ENCODE measurements at regions not wholly inside any gene's neighbourhood (a gene's known extent, or its start where the extent isn't known, plus 50 kb on each side); places are given as distances from the start of the nearest gene placed in this dataset.

DNA sequence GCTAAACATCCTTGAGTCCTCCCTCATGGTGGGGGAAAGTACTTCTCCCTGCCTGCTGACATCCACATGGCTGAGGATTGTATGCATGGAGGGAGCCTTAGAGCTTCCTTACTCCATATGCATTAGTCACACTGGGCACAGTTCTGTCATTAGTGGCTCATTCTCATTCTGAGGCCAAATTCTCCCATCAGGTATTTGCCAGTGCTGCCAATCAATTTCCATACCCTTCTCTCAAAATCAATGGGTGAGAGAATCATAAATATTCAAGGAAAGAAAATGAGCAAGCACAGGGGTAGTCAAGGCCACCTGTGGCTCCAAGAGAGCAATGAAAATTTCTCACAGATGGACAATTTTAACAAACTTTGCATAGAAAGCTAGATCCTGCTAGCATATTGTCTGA is 422.6 kb upstream of the SETBP1 start:
- no peak overlapping the region for H3K27ac Mint-ChIP-seq
- peaks cover 8% of the 10 kb centered on the region for H3K9me3 ChIP-seq (ENCODE audit: control insufficient read depth, insufficient read depth, low read length)
- H3K27me3 ChIP-seq (ENCODE audit: control insufficient read depth, insufficient read depth, low read length): no peaks in the 10 kb centered on the region
- intact Hi-C loops (cut with micrococcal nuclease): no loop called here
- H3K9me3 Mint-ChIP-seq: peaks cover 7 to 8% of the 10 kb centered on the region in 2 donors
- H3K27me3 Mint-ChIP-seq (ENCODE audit: low read depth in 2 of 2): peaks cover 6 to 12% of the 10 kb centered on the region in 2 donors
- H3K36me3 ChIP-seq (ENCODE audit: control insufficient read depth, insufficient read depth, low read length): no peaks in the 10 kb centered on the region
- no peaks in the 10 kb centered on the region for H3K4me1 Mint-ChIP-seq
- no peak for DNase-seq
- H3K4me3 Mint-ChIP-seq: no peak overlapping the region
- no peak for ATAC-seq
- no peak overlapping the region for H3K27ac ChIP-seq (ENCODE audit: low read length)
- no peak overlapping the region for H3K4me3 ChIP-seq (ENCODE audit: low read length)
- TF ChIP-seq, protein P1, sequence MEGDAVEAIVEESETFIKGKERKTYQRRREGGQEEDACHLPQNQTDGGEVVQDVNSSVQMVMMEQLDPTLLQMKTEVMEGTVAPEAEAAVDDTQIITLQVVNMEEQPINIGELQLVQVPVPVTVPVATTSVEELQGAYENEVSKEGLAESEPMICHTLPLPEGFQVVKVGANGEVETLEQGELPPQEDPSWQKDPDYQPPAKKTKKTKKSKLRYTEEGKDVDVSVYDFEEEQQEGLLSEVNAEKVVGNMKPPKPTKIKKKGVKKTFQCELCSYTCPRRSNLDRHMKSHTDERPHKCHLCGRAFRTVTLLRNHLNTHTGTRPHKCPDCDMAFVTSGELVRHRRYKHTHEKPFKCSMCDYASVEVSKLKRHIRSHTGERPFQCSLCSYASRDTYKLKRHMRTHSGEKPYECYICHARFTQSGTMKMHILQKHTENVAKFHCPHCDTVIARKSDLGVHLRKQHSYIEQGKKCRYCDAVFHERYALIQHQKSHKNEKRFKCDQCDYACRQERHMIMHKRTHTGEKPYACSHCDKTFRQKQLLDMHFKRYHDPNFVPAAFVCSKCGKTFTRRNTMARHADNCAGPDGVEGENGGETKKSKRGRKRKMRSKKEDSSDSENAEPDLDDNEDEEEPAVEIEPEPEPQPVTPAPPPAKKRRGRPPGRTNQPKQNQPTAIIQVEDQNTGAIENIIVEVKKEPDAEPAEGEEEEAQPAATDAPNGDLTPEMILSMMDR (IDR thresholded peaks at IDR 0.05): no peak
- peaks cover 22% of the 10 kb centered on the region for H3K36me3 Mint-ChIP-seq
- H3K4me1 ChIP-seq (ENCODE audit: control insufficient read depth, insufficient read depth, low read length): no peaks in the 10 kb centered on the region

DNA sequence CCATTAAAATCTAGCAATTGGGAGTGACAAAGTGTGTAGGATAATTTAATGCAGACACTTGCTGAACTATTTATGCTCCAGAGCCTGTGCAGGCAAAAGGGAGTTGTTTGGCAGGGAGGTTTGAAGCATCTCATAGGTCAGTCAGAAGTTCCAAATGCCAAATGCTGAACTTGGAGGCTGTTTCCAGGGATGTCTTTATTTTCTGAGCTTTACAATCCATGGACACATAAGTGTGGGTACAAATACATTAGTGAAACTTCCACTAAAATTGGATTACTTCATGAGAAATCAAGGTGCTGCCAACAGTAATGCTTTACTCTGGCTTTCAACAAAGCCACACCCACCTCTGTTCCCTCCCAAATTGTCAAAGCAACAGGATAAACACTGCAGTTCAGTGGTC is 422.1 kb upstream of the SETBP1 start:
- no peaks in the 10 kb centered on the region for H3K4me1 Mint-ChIP-seq
- H3K27ac Mint-ChIP-seq: no peak overlapping the region
- peaks cover 22% of the 10 kb centered on the region for H3K36me3 Mint-ChIP-seq
- Histone ChIP-seq H3K4me1 (ENCODE audit: control insufficient read depth, insufficient read depth, low read length) (no peaks in the 10 kb centered on the region), H3K27me3 (ENCODE audit: control insufficient read depth, insufficient read depth, low read length) (no peaks in the 10 kb centered on the region), H3K27ac (ENCODE audit: low read length) (no peak overlapping the region), H3K36me3 (ENCODE audit: control insufficient read depth, insufficient read depth, low read length) (no peaks in the 10 kb centered on the region), H3K9me3 (ENCODE audit: control insufficient read depth, insufficient read depth, low read length) (peaks cover 8% of the 10 kb centered on the region), H3K4me3 (ENCODE audit: low read length) (no peak overlapping the region)
- no peak for ATAC-seq
- intact Hi-C loops (cut with micrococcal nuclease): no loop called here
- peaks cover 5 to 7% of the 10 kb centered on the region in 2 donors for H3K9me3 Mint-ChIP-seq
- H3K4me3 Mint-ChIP-seq: no peak overlapping the region
- TF ChIP-seq, protein P1 (IDR thresholded peaks at IDR 0.05): no peak
- DNase-seq: no peak
- peaks cover 6 to 10% of the 10 kb centered on the region in 2 donors for H3K27me3 Mint-ChIP-seq (ENCODE audit: low read depth in 2 of 2)

DNA sequence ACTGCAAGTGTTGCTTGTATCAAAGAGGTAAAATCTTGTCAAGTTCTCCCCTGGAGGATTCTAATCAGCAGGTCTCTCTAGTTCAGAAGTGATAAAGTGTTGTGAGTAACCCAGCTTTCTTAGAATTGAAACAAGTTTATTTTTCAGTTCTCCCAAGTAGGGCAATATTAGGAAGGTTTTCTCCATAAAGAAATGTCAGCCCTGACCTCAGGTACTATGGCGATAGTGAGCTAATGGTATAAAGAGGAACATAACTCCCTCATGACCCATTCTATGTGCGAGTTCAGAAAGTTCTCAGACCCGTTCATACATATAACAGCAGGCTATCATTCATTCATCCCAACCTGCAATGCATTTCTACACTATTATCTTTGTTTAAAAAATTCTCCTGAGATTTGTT is 421.1 kb upstream of the SETBP1 start:
- no peak overlapping the region for H3K4me3 ChIP-seq (ENCODE audit: low read length)
- intact Hi-C loops (cut with micrococcal nuclease): no loop called here

DNA sequence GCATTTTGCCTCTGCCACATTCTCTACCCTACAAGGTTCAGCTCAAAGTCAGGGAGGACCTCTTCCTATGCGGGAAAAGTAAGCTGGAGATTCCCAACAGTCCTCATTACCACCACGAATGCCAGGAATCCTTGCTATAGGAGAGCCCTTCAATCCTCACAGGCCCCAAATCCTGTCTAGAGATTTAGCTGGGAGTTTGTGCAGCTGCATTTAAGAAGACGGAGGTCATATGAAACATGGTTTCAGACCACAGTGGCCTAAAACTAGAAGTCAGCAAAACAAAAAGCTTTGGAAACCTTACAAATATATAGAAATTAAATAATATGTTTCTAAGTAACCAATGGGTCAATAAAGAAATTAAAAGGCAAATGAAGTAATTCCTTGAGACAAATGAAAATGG is 415.3 kb upstream of the SETBP1 start:
- intact Hi-C loops (cut with micrococcal nuclease): no loop called here
- Mint-ChIP-seq H3K4me3 (no peak overlapping the region), H3K27ac (no peak overlapping the region), H3K4me1 (no peaks in the 10 kb centered on the region), H3K9me3 (peaks cover 2 to 3% of the 10 kb centered on the region in 2 donors), H3K36me3 (peaks cover 22% of the 10 kb centered on the region), H3K27me3 (ENCODE audit: low read depth in 2 of 2) (peaks cover 0 to 4% of the 10 kb centered on the region in 2 donors)
- DNase-seq (no peak), ATAC-seq (no peak)
- Histone ChIP-seq H3K27me3 (ENCODE audit: control insufficient read depth, insufficient read depth, low read length) (no peaks in the 10 kb centered on the region), H3K4me3 (ENCODE audit: low read length) (no peak overlapping the region), H3K4me1 (ENCODE audit: control insufficient read depth, insufficient read depth, low read length) (no peaks in the 10 kb centered on the region), H3K27ac (ENCODE audit: low read length) (no peak overlapping the region), H3K36me3 (ENCODE audit: control insufficient read depth, insufficient read depth, low read length) (no peaks in the 10 kb centered on the region), H3K9me3 (ENCODE audit: control insufficient read depth, insufficient read depth, low read length) (peaks cover 4% of the 10 kb centered on the region)
- 93% methylated on average over 3 of the region's 3 CpGs for WGBS (ENCODE audit: insufficient coverage)
- TF ChIP-seq, protein P1 (IDR thresholded peaks at IDR 0.05): no peak

More for the DNA sequence above, 421.1 kb upstream of the SETBP1 start:
- Histone ChIP-seq H3K4me1 (ENCODE audit: control insufficient read depth, insufficient read depth, low read length) (no peaks in the 10 kb centered on the region), H3K9me3 (ENCODE audit: control insufficient read depth, insufficient read depth, low read length) (peaks cover 8% of the 10 kb centered on the region), H3K27ac (ENCODE audit: low read length) (no peak overlapping the region), H3K36me3 (ENCODE audit: control insufficient read depth, insufficient read depth, low read length) (no peaks in the 10 kb centered on the region), H3K27me3 (ENCODE audit: control insufficient read depth, insufficient read depth, low read length) (no peaks in the 10 kb centered on the region)
- H3K27ac Mint-ChIP-seq: no peak overlapping the region
- TF ChIP-seq, protein P1 (IDR thresholded peaks at IDR 0.05): no peak
- no peak for ATAC-seq
- H3K4me3 Mint-ChIP-seq: no peak overlapping the region
- 75% methylated on average over 2 of the region's 3 CpGs for WGBS (ENCODE audit: insufficient coverage)
- peaks cover 6 to 7% of the 10 kb centered on the region in 2 donors for H3K27me3 Mint-ChIP-seq (ENCODE audit: low read depth in 2 of 2)
- H3K4me1 Mint-ChIP-seq: no peaks in the 10 kb centered on the region
- peaks cover 5 to 7% of the 10 kb centered on the region in 2 donors for H3K9me3 Mint-ChIP-seq
- no peak for DNase-seq
- H3K36me3 Mint-ChIP-seq: peaks cover 22% of the 10 kb centered on the region

Measured in natural killer cell (primary cell).